Stimulated activated CD4-positive, alpha-beta T cell treated with anti-CD3 and anti-CD28 coated beads, Interleukin-15, amount 100 ng/mL, for 1 hour (primary cell): ENCODE measurements at regions not wholly inside any gene's neighbourhood (a gene's known extent, or its start where the extent isn't known, plus 50 kb on each side); places are given as distances from the start of the nearest gene placed in this dataset.

Source experiments
- DNase-seq, 2 donors: peaks; one replicate each; pipeline ENCODE4 v3.0.0-alpha.2; 2020; ENCODE audit warnings: low read depth in 1 of 2, low spot score in 1 of 2

GRCh38 chr22:48688366-48688765 lies 1139.3 kb downstream of the BRD1 start:
- DNase-seq, result no peak

GRCh38 chr22:48687606-48688005 lies 1140.1 kb downstream of the BRD1 start:
- no peak for DNase-seq

- no peak for DNase-seq
Observed at GRCh38 chr22:48686694-48687302, 1140.9 kb downstream of the BRD1 start.

- DNase-seq, result no peak
Observed at GRCh38 chr22:48685767-48686166, 1141.9 kb downstream of the BRD1 start.

GRCh38 chr22:48683640-48684039 lies 1144.0 kb downstream of the BRD1 start:
- DNase-seq, result no peak

- no peak for DNase-seq
Observed at GRCh38 chr22:48682504-48682903, 1145.2 kb downstream of the BRD1 start.

GRCh38 chr22:48680601-48681000 lies 1147.1 kb downstream of the BRD1 start:
- DNase-seq, result no peak

- no peak for DNase-seq
Observed at GRCh38 chr22:48679656-48680555, 1147.8 kb downstream of the BRD1 start.

- DNase-seq, result no peak
Observed at GRCh38 chr22:48678171-48679135, 1149.2 kb downstream of the BRD1 start.

- no peak for DNase-seq
Observed at GRCh38 chr22:48677621-48678020, 1150.1 kb downstream of the BRD1 start.

GRCh38 chr22:48677168-48677520 lies 1150.5 kb downstream of the BRD1 start:
- DNase-seq, result no peak

- no peak for DNase-seq
Observed at GRCh38 chr22:48676266-48677167, 1151.2 kb downstream of the BRD1 start.

GRCh38 chr22:48675830-48676145 lies 1151.9 kb downstream of the BRD1 start:
- no peak for DNase-seq

GRCh38 chr22:48675141-48675829 lies 1152.4 kb downstream of the BRD1 start:
- DNase-seq, result no peak

GRCh38 chr22:48673806-48674500 lies 1153.7 kb downstream of the BRD1 start:
- DNase-seq, result no peak

GRCh38 chr22:48672387-48672786 lies 1155.3 kb downstream of the BRD1 start:
- no peak for DNase-seq

GRCh38 chr22:48670731-48671130 lies 1156.9 kb downstream of the BRD1 start:
- no peak for DNase-seq

- no peak for DNase-seq
Observed at GRCh38 chr22:48669986-48670716, 1157.5 kb downstream of the BRD1 start.

- DNase-seq, result no peak
Observed at GRCh38 chr22:48669226-48669625, 1158.4 kb downstream of the BRD1 start.
